Duodenal mucosa (tissue), 2 donors: ENCODE measurements at regions not wholly inside any gene's neighbourhood (a gene's known extent, or its start where the extent isn't known, plus 50 kb on each side); places are given as distances from the start of the nearest gene placed in this dataset.
"Not testable (repeated sequence)": the region's sequence is repeated elsewhere in the genome, so short reads cannot be mapped to it uniquely, and the experiment has no call there.

ENCODE experiments used
- H3K27ac ChIP-seq: one replicate; pipeline ENCODE4 v1.7.0; 2013; ENCODE audit warnings: low read depth, low read length
- H3K27me3 ChIP-seq, 2 donors: one replicate each; pipeline ENCODE4 v1.7.0; 2013; ENCODE audit warnings: low read length in 2 of 2, control low read depth in 1 of 2; ENCODE audit not compliant: insufficient read depth in 2 of 2, control insufficient read depth in 1 of 2
- H3K36me3 ChIP-seq, 2 donors: one replicate each; pipeline ENCODE4 v1.7.0; 2013; ENCODE audit warnings: low read length in 2 of 2, control low read depth in 1 of 2; ENCODE audit not compliant: insufficient read depth in 2 of 2, control insufficient read depth in 1 of 2
- H3K4me1 ChIP-seq, 2 donors: one replicate each; pipeline ENCODE4 v1.7.0; 2013; ENCODE audit warnings: low read length in 2 of 2, control low read depth in 1 of 2; ENCODE audit not compliant: insufficient read depth in 2 of 2, control insufficient read depth in 1 of 2
- H3K4me3 ChIP-seq, 2 donors: one replicate each; pipeline ENCODE4 v1.7.0; 2013; ENCODE audit warnings: low read length in 2 of 2, low read depth in 1 of 2
- H3K9ac ChIP-seq, 2 donors: one replicate each; pipeline ENCODE4 v1.7.0; 2013; ENCODE audit warnings: low read length in 2 of 2, low read depth in 1 of 2
- H3K9me3 ChIP-seq, 2 donors: one replicate each; pipeline ENCODE4 v1.7.0; 2013; ENCODE audit warnings: low read length in 2 of 2, control low read depth in 1 of 2; ENCODE audit not compliant: control insufficient read depth in 1 of 2

- Histone ChIP-seq H3K9me3 (no peaks in the 10 kb centered on the region), H3K27ac (no peak overlapping the region), H3K27me3 (no peaks in the 10 kb centered on the region), H3K4me1 (no peaks in the 10 kb centered on the region), H3K9ac (no peak overlapping the region), H3K36me3 (no peaks in the 10 kb centered on the region), H3K4me3 (no peak overlapping the region)
Measured at GRCh38 chr14:105908481-105908911, 382.1 kb downstream of the TMEM121 start.

- Histone ChIP-seq H3K36me3 (no peaks in the 10 kb centered on the region), H3K27me3 (no peaks in the 10 kb centered on the region), H3K9me3 (no peaks in the 10 kb centered on the region), H3K4me3 (no peak overlapping the region), H3K27ac (no peak overlapping the region), H3K9ac (no peak overlapping the region), H3K4me1 (no peaks in the 10 kb centered on the region)
Measured at GRCh38 chr14:105909046-105909827, 382.9 kb downstream of the TMEM121 start.

- not testable (repeated sequence) for H3K9ac ChIP-seq, H3K27me3 ChIP-seq, H3K27ac ChIP-seq, H3K4me1 ChIP-seq, H3K36me3 ChIP-seq, H3K9me3 ChIP-seq, H3K4me3 ChIP-seq
Measured at GRCh38 chr14:105909828-105910120, 383.4 kb downstream of the TMEM121 start.

GRCh38 chr14:105910426-105910825 is 384.0 kb downstream of the TMEM121 start:
- Histone ChIP-seq H3K9me3 (no peaks in the 10 kb centered on the region), H3K4me1 (no peaks in the 10 kb centered on the region), H3K9ac (no peak overlapping the region), H3K27me3 (no peaks in the 10 kb centered on the region), H3K27ac (no peak overlapping the region), H3K36me3 (no peaks in the 10 kb centered on the region), H3K4me3 (no peak overlapping the region)

GRCh38 chr14:105911006-105911847 is 384.8 kb downstream of the TMEM121 start:
- Histone ChIP-seq H3K4me1 (no peaks in the 10 kb centered on the region), H3K9ac (no peak overlapping the region)

GRCh38 chr14:105911848-105912292 is 385.5 kb downstream of the TMEM121 start:
- H3K4me1 ChIP-seq, H3K9ac ChIP-seq, H3K4me3 ChIP-seq, H3K27ac ChIP-seq, H3K36me3 ChIP-seq, H3K27me3 ChIP-seq, H3K9me3 ChIP-seq: not testable (repeated sequence)

More at GRCh38 chr14:105911006-105911847, 384.8 kb downstream of the TMEM121 start:
- no peaks in the 10 kb centered on the region for H3K36me3 ChIP-seq
- H3K9me3 ChIP-seq: no peaks in the 10 kb centered on the region
- no peak overlapping the region for H3K4me3 ChIP-seq
- no peaks in the 10 kb centered on the region for H3K27me3 ChIP-seq
- H3K27ac ChIP-seq: no peak overlapping the region

GRCh38 chr14:105912641-105913180 is 386.3 kb downstream of the TMEM121 start:
- Histone ChIP-seq H3K27ac (no peak overlapping the region), H3K4me1 (no peaks in the 10 kb centered on the region), H3K9me3 (no peaks in the 10 kb centered on the region), H3K36me3 (no peaks in the 10 kb centered on the region), H3K9ac (no peak overlapping the region), H3K27me3 (no peaks in the 10 kb centered on the region), H3K4me3 (no peak overlapping the region)

GRCh38 chr14:105913221-105913620 is 386.8 kb downstream of the TMEM121 start:
- H3K4me1 ChIP-seq: no peaks in the 10 kb centered on the region
- no peak overlapping the region for H3K9ac ChIP-seq
- no peak overlapping the region for H3K27ac ChIP-seq
- H3K9me3 ChIP-seq: no peaks in the 10 kb centered on the region
- H3K36me3 ChIP-seq: no peaks in the 10 kb centered on the region
- H3K27me3 ChIP-seq: no peaks in the 10 kb centered on the region
- H3K4me3 ChIP-seq: no peak overlapping the region

- Histone ChIP-seq H3K27me3 (no peaks in the 10 kb centered on the region), H3K9me3 (no peaks in the 10 kb centered on the region), H3K9ac (no peak overlapping the region), H3K36me3 (no peaks in the 10 kb centered on the region), H3K4me1 (no peaks in the 10 kb centered on the region), H3K4me3 (no peak overlapping the region), H3K27ac (no peak overlapping the region)
Measured at GRCh38 chr14:105913861-105914260, 387.5 kb downstream of the TMEM121 start.

- not testable (repeated sequence) for H3K36me3 ChIP-seq, H3K4me1 ChIP-seq, H3K27me3 ChIP-seq, H3K27ac ChIP-seq, H3K9me3 ChIP-seq, H3K9ac ChIP-seq, H3K4me3 ChIP-seq
Measured at GRCh38 chr14:105914281-105914680, 387.9 kb downstream of the TMEM121 start.
